ENCODE measurements at regions not wholly inside any gene's neighbourhood (a gene's known extent, or its start where the extent isn't known, plus 50 kb on each side); places are given as distances from the start of the nearest gene placed in this dataset.
"Not testable (repeated sequence)": the region's sequence is repeated elsewhere in the genome, so short reads cannot be mapped to it uniquely, and the experiment has no call there.

DNA sequence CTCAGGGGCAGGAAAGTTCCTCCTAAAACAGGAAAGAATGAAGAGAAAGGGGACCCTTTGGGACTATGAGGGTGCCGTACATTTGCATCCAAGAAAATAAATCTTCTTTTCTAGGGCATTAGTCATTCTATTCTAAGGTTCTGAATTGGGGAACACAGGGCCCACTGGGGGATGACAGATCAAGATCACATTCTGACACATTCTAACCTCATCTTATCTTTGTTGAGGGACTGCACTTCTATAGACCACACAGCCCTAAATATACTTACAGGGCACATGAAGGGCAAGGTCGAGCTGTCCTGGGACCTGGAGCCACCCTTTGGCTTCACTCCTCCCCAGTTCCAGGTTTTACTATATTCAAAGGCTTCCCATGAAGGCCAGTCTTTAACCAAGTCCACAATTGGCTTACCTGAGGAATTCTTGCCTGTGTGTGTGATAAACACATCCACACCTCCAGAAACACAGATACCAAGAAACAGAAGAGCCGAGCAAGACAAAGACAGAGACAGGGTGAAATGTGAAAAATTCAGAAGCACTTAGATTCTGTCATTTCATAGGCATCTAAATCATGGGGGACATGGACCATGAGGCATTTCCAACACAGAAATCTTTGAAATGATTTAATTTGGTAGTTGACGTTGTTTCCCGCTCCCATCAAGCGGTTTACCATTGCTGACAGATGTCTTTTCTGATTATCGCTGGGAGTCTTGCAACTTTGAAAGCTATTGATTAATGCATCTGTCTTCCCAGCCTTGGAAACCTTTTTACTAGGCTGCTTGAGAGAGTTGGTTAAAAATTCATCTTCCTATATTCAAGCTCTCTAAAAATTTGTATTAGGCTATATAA is 75.8 kb downstream of the CCDC71L start:
- H3K4me3 ChIP-seq (ENCODE audit: low read length), result no peak overlapping the region
- DNase-seq (ENCODE audit: low read depth, low spot score), result no peak

DNA sequence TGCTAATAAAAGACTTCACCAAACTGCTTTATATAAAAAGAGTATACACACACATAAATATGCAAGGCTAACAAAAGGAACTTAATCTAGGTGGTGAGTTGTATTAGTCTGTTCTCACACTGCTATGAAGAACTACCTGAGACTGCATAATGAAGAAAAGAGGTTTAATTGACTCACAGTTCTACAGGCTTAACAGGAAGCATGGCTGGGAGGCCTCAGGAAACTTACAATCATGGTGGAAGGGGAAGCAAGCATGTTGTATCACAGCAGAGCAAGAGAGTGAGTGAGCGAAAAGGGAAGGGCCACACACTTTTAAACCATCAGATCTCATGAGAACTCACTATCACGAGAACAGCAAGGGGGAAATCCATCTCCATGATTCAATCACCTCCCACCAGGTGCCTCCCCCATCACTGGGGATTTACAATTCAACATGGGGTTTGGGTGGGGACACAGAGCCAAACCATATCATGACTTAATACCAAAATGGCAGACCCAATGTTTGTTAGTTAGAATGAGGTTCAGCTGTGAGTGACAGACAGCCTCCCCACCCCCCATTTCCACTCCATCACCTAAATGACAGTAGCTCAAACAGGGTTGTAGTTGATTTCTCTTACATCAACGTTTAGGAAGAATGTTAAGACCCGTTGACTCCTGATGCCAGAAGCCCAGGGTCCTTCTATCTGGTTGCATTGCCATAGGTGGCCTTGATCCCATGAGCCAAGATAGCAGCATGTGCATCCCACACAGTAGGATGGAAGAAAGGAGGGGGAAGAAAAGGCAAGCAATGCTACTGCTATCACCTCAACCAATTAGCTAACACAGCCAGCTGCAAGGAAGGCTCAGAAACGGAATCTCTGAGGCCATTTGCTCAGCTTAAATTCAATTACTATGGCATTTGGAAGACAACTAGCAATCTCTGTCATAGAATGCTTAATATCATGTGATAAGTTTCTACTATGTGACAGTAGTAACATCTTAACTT is 77.0 kb downstream of the CCDC71L start:
- no peak for DNase-seq (ENCODE audit: low read depth, low spot score)
- H3K4me3 ChIP-seq (ENCODE audit: low read length), result no peak overlapping the region

DNA sequence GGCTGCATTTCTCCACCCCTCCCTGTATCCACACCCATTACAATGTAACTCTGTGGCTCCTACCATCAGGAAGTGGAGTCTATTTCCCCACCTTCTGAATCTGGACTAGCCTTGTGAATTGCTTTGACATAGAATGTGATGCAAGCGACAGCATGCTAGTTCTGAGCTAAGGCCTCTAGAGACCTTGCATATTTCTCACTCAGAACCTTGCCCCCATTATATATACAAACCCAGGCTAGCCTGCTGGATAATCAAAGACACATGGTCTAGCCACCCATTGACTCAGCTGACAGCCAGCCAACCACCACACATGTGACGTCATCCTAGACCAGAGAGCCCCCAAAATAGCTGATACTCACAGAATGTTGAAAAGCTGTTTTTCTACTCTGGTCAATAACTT is 77.9 kb downstream of the CCDC71L start:
- no peak for DNase-seq (ENCODE audit: low read depth, low spot score)

DNA sequence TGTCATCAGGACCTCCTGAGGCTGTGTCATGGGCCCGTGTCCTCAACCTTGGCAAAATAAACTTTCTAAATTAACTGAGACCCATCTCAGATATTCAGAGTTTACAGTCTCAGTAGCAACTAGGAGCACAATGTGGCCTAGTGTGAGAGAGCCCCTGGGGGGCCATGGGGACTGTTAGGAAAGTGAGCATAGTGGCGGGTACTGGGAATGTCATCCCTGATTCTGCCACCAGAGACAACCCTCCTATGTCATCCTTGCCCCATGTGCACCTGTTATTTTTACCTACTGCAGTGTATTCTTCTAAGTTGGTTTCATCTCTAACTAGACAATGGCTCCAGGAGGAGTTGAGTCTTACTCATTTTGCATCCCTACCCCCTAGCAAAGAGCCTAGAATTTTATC is 78.6 kb downstream of the CCDC71L start:
- no peak for DNase-seq (ENCODE audit: low read depth, low spot score)
- no peak overlapping the region for H3K4me3 ChIP-seq (ENCODE audit: low read length)

More for the DNA sequence above, 77.9 kb downstream of the CCDC71L start:
- no peak overlapping the region for H3K4me3 ChIP-seq (ENCODE audit: low read length)

DNA sequence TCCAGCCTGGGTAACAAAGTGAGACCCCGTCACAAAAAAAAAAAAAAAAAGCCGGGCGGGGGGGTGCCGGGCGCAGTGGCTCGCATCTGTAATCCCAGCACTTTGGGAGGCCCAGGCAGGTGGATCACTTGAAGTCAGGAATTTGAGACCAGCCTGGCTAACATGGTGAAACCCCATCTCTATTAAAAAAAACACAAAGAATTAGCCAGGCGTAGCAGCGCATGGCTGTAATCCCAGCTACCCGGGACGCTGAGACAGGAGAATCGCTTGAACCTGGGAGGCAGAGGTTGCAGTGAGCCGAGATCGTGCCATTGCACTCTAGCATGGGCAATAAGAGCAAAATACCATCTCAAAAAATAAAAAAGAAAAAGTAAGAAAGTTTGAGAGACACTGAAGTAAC is 81.9 kb downstream of the CCDC71L start:
- DNase-seq (ENCODE audit: low read depth, low spot score); H3K4me3 ChIP-seq (ENCODE audit: low read length): not testable (repeated sequence)

DNA sequence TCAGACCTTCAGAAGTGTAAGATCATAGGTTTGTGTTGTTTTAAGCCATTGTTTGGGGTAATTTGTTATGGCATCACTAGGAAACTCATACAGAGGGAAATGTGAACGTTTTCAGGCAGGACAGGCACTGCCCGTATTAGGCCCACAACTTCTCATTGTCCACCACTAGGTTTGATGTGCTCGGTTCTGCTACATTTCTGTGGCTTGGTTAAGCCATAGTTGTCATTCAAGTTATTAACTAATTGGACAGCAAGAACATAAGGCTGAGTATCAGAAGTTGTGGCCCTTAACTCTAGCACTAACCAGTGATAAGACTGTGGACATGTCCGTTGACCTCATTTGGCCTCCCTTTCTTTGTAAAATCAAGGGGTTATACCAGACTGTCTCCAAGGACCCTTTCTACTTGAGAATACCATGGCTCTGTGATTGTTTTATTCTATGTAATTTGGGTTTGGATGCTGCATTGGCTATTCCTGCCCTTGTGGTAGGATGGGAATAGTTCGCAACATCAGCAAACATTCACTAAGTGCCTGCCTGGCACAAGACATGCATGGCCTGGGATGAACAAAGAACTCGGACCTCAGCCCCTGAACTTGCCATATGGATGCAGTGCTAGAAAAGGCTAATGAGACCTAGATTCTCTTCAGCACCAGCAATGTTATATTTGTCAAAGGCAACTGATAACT is 85.7 kb downstream of the CCDC71L start:
- DNase-seq (ENCODE audit: low read depth, low spot score), result no peak
- no peak overlapping the region for H3K4me3 ChIP-seq (ENCODE audit: low read length)

DNA sequence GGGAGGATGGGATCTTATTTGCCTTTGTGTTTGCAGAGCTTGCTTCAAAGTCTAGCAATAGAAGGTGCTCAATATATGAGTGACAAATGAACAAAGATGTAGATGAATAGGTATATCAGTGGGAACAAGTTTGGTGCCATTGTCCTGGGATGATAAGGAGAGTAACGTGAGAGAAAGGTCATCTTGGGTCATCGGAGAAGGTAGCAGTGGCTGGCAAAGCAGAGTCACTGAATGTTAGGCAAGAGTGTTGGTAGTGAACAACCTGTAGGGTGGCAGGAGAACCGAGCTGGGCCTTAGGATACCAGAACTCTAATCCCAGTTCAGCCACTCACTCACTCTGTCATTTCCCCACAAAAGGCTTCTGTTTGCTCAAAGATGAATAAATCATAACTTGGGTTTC is 87.2 kb downstream of the CCDC71L start:
- DNase-seq (ENCODE audit: low read depth, low spot score), result no peak
- H3K4me3 ChIP-seq (ENCODE audit: low read length), result no peak overlapping the region

DNA sequence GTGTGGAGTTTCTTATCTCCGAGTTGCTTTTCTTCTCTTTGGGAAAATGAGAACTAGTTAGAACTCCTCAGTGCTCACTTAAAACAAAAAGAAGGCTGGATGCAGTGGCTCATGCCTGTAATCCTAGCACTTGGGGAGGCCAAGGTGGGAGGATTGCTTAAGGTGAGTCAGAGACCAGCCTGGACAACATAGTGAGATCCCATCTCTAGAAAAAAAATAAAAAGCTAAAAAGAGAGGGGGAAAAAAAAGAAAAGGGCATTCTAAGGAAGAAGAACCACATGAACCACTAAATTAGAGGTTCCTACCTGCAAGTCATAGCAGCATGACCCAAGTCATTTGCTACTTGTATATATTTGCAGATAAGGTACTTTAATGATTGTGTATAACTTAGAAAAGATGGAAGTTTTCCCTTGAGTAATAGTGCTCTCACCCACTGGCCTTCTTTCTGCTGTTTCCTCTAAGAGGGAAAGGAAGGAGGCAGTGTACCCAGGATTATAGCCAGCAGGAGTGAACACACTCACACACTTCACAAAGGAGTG is 87.8 kb downstream of the CCDC71L start:
- H3K4me3 ChIP-seq (ENCODE audit: low read length), result no peak overlapping the region
- DNase-seq (ENCODE audit: low read depth, low spot score), result no peak

DNA sequence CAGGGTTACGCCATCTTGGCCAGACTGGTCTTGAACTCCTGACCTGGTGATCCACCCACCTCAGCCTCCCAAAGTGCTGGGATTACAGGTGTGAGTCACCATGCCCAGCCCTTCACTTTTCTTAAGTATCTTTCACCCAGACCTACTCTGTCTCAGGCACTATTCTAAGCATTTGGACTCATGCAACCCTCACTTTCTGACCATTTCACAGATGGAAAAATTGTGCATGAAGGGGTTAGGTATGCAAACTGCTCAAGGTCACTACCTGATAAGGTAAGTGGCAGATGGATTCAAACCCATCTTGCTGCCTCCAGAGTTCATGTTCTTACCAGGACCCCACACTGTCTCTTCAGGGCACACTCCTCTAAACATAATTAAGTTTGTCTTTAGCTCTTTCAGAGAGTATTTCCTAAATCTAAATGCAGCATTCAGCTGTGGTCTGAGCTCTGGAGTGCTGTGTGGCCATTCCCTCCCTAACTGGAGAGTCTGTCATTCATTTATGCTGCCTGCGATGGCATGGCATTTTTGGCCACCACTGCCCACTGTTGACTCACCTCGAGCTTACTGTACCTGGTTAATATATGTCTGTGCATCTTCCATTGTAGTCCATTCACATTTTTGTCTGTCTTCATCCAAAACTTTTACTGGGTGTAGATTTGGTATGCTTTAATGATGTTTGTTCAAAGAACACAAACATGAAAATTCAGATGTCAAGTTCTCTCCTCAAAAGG is 88.4 kb downstream of the CCDC71L start:
- no peak for DNase-seq (ENCODE audit: low read depth, low spot score)
- no peak overlapping the region for H3K4me3 ChIP-seq (ENCODE audit: low read length)

DNA sequence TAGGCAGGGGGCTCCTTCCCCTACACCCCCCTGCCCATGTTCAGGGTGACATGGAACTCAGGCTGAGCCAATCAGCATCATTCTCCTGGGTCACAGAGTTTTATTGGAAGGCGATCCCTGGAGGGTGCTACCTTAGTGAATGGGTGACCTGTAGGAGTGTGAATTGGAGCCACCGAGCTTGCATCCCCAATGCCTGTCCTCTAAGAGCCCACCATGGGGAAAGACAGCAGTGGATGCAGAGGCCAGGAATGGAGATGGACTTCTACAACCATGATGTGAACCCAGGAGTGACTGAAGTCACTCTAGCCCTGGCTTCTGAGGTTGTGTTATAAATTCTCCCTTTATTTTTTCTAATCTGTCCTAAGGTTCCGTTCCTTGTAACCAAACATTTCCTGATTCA is 89.4 kb downstream of the CCDC71L start:
- DNase-seq (ENCODE audit: low read depth, low spot score), result no peak

DNA sequence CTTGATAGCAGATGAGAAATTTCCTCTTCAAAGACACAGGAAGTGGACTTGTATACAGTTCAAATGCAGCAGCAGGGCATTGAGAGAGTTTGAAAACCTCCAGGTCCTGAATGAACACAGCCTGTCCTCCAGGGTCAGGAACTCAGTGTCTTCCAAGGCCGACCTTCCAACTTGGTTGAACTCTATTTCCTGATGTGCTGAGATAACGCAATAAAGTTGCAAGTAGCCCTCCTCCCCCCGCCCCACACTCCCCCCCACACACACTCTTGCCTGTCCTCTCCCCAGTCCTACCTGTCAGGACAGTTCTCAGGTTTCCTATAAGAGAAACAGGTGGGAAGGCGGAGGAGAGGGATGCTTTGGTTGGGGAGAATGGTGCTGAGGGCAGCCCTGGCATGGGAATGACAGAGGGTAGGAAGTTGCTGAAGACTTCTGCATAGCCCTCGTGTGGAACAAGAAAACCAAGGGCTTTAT is 90.0 kb downstream of the CCDC71L start:
- no peak for DNase-seq (ENCODE audit: low read depth, low spot score)
- no peak overlapping the region for H3K4me3 ChIP-seq (ENCODE audit: low read length)

More for the DNA sequence above, 89.4 kb downstream of the CCDC71L start:
- H3K4me3 ChIP-seq (ENCODE audit: low read length), result no peak overlapping the region

DNA sequence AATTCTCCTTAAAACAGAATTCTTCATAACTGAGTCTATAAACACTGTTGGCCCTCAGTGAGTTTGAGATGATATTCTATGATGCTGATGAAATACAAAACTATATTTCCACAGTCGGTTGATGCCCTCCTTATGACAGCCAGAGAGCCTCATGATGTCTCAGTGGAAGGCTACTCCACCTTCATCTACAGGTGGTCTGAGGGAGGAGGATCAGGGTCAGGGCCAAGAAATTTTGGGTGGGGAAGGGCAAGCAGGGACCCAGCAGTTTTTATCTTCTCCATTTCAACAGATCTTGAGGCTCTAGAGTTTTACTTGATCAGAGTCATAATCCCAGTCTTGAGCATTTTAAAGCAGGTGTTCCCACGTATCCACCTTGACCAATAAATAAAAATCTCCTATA is 90.8 kb downstream of the CCDC71L start:
- no peak for DNase-seq (ENCODE audit: low read depth, low spot score)
- H3K4me3 ChIP-seq (ENCODE audit: low read length), result no peak overlapping the region

DNA sequence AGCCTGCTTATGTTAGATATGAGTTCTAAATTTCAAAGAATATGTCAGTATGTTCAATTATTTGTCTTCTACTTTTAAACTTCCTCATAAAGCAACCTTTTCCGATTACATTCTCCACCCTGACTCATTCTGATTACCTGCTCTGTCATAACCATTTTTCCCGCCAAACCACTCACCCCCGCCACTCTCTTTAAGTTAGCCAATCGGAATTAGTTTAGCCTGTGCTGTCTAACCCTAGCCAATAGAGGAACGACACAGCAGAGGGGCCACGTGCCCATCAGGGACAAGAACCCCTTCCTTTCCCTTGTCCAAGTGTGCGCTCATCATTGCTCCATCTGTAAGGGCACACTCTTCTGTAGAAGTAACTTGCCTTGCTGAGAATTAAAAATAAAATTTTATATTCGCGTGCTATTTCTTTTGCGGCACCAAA is 91.4 kb downstream of the CCDC71L start:
- no peak for DNase-seq (ENCODE audit: low read depth, low spot score)

DNA sequence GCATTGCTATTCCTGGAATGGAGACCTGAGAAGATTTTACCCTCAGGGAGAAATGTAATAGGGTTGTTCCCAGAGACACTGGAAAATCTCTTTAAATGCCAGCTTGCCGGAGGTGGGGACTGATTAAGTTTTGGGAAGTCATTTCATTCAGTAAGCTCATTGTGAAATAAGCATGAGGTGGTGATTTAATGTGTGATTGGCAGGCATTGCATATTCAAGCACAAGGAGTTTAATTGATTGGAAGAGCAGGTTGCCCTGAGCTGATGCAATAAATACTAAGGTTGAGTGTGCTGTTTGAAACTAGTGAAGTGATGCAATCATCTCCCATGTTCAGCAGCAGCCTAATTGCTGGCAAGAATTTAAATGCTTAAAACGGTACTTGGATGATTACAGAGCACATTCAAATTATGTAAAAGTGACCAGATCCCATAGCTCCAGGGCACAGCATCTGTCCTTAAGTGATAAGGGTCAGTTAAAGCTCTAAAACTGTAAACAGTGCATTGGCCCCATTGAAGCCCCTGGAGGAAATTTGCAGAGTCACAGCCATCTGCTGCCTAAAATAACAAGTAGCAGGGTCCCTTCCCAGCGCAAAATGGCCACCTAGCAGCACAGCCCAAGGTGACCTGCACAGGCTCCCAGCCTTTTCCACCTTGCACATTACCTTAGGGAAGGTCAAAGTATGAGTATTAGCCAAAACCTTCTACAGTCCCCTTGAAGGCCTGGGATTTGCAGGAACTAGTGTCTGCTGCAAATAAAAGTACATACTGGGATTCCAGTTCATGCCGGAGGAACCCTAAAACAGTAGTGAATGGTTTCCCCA is 92.1 kb downstream of the CCDC71L start:
- no peak overlapping the region for H3K4me3 ChIP-seq (ENCODE audit: low read length)
- DNase-seq (ENCODE audit: low read depth, low spot score), result no peak

More for the DNA sequence above, 91.4 kb downstream of the CCDC71L start:
- no peak overlapping the region for H3K4me3 ChIP-seq (ENCODE audit: low read length)

DNA sequence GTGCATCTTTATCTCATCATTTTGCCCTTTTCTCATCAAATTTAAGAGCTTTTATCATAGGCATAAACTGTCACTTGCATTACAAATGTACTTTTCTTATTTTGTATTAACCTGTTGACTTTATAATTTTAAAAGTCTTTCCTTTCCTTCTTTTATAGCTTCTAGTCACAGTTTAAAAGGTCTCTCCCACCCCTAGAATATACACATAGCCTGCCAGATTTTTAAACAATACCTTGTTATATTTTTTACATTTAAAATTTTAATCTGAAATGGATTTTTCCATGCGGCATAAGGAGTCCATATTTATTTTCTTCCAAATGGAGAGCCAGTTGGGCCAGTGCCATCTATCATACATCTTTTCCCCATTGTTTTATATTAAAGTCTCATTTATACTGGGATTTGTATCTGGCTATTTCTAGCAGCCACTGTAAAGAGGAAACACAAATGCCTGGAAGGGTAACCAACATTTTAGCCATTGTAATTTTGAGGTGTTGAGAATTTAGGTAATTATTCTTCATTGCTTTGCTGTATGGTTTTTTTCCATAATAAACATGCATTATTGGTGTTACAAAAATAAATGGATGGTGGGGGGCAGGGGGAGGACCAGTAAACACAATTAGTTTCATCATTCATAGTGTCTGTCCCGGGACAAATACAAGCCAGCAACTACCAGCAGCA is 92.8 kb downstream of the CCDC71L start:
- no peak overlapping the region for H3K4me3 ChIP-seq (ENCODE audit: low read length)
- no peak for DNase-seq (ENCODE audit: low read depth, low spot score)

DNA sequence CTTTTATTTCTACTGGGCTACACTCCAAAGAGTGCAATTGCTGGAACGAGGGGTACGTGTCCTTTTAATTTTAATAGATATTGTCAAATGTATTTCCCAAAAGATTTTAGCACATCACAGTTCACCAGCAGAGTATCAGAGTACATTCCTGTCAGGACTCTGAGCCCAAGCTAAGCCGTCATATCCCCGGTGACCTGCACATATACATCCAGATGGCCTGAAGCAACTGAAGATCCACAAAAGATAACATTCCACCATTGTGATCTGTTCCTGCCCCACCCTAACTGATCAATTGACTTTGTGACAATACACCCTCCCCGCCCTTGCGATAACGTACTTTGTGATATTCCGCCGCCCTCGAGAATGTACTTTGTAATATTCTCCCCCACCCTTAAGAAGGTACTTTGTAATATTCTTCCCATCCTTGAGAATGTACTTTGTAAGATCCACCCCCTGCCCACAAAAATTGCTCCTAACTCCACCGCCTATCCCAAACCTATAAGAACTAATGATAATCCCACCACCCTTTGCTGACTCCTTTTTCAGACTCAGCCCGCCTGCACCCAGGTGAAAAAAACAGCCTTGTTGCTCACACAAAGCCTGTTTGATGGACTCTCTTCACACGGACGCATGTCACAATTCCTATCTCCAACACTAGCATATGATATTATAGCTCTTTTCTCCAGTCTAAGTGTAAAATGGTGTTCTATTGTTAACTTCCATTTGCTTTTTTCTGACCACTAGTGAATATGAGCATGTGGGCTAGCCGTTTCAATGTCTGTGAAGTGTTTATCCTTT is 93.6 kb downstream of the CCDC71L start:
- not testable (repeated sequence) for H3K4me3 ChIP-seq (ENCODE audit: low read length); DNase-seq (ENCODE audit: low read depth, low spot score)
